Right lobe of liver (tissue), 6 donors: ENCODE measurements at regions not wholly inside any gene's neighbourhood (a gene's known extent, or its start where the extent isn't known, plus 50 kb on each side); places are given as distances from the start of the nearest gene placed in this dataset.

ENCODE experiments used
- ATAC-seq, 4 donors: fragments of 200-7000 bp; cut with Tn5 transposase; one replicate each; pipeline ENCODE4 v1.9.1; 2020; ENCODE audit warnings: mild to moderate bottlenecking in 4 of 4, moderate library complexity in 4 of 4
- DNase-seq, 3 donors: peaks; one replicate each; pipeline ENCODE4 v3.0.0-alpha.2; 2020
- H3K27ac ChIP-seq, 3 donors: fragments of 200-600 bp; one replicate each; pipeline ENCODE4 v1.8.0; 2022
- H3K27me3 ChIP-seq, 2 donors: fragments of 200-600 bp; one replicate each; pipeline ENCODE4 v1.8.0; 2022
- H3K36me3 ChIP-seq, 4 donors: fragments of 200-600 bp; sonication (generic) in 1 of 4; one replicate each; pipeline versions ENCODE4 v1.5.1 to v1.8.0; 2017 to 2022; ENCODE audit warnings: control low read depth in 1 of 4
- H3K4me1 ChIP-seq, 4 donors: fragments of 200-600 bp; sonication (generic) in 1 of 4; one replicate each; pipeline versions ENCODE4 v1.5.1 to v1.8.0; 2017 to 2022; ENCODE audit warnings: control low read depth in 1 of 4
- H3K4me3 ChIP-seq, 3 donors: fragments of 200-600 bp; one replicate each; pipeline ENCODE4 v1.8.0; 2022
- H3K9me3 ChIP-seq, 4 donors: fragments of 200-600 bp; sonication (generic) in 1 of 4; one replicate each; pipeline versions ENCODE4 v1.5.1 to v1.8.0; 2017 to 2022; ENCODE audit warnings: control low read depth in 1 of 4
- POLR2A ChIP-seq: fragments of 450-650 bp; IDR thresholded peaks from one replicate; pipeline ENCODE4 v1.6.1; 2017; ENCODE audit warnings: antibody characterized with exemption, mild to moderate bottlenecking
- WGBS: methylation state at CpG from one replicate; pipeline ENCODE4 v1.1.6; 2018; ENCODE audit warnings: low coverage, low lambda C conversion rate; ENCODE audit not compliant: insufficient coverage; ENCODE audit errors: missing lambda C conversion rate; 5-methylcytosine and 5-hydroxymethylcytosine counted together
- intact Hi-C, 2 donors: fragments of 100-400 bp; cut with DNase I; formaldehyde crosslinking; loops; one replicate each; pipeline versions ENCODE4 v1.11.2 to v1.14.1; 2022
- TF ChIP-seq, protein P1 (sequence below), 4 donors: fragments of 200-600 bp in 3 of 4; fragments of 450-650 bp in 1 of 4; IDR thresholded peaks; one replicate each; pipeline versions ENCODE4 v1.5.1 to v1.8.0; 2016 to 2022; ENCODE audit warnings: antibody characterized with exemption in 4 of 4, mild to moderate bottlenecking in 2 of 4
- donor health status: DM: no; HTN: yes; CAD: no.
- donor health status: DM: no; HTN: no; CAD: no.
- donor health status: DM: no; HTN: no; CAD: no.
- donor health status: DM: no; HTN: yes; CAD: no.
- donor health status: DM: no; HTN: yes; CAD: no.

DNA sequence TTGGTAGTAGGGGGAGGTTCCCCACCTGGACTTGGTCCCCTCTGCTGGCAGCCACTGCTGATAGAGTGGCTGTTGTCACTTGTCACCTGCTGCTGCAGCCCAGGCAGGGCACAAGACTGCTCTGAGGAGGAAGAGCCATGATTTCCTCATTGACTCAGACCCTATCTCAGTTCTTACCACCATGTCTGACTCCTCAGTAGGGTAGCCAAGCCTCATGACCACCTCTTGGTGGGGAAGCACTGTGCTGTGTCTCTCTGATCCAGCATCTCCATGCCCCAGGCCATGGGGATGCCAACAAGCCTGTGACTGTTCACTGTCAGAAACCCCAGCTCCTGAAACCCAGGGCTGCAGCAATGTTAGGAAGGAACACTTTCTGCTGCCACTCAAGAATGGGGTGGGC is 173.0 kb downstream of the WSCD1 start:
- no peaks in the 10 kb centered on the region for H3K36me3 ChIP-seq
- TF ChIP-seq, protein P1, sequence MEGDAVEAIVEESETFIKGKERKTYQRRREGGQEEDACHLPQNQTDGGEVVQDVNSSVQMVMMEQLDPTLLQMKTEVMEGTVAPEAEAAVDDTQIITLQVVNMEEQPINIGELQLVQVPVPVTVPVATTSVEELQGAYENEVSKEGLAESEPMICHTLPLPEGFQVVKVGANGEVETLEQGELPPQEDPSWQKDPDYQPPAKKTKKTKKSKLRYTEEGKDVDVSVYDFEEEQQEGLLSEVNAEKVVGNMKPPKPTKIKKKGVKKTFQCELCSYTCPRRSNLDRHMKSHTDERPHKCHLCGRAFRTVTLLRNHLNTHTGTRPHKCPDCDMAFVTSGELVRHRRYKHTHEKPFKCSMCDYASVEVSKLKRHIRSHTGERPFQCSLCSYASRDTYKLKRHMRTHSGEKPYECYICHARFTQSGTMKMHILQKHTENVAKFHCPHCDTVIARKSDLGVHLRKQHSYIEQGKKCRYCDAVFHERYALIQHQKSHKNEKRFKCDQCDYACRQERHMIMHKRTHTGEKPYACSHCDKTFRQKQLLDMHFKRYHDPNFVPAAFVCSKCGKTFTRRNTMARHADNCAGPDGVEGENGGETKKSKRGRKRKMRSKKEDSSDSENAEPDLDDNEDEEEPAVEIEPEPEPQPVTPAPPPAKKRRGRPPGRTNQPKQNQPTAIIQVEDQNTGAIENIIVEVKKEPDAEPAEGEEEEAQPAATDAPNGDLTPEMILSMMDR (IDR thresholded peaks at IDR 0.05) = no peak
- no peak for TF ChIP-seq POLR2A
- intact Hi-C loops = no loop called here
- no peak for DNase-seq
- no peaks in the 10 kb centered on the region for H3K9me3 ChIP-seq
- no peak for ATAC-seq
- no peaks in the 10 kb centered on the region for H3K4me1 ChIP-seq
- H3K27ac ChIP-seq = no peak overlapping the region
- H3K27me3 ChIP-seq = no peaks in the 10 kb centered on the region
- no peak overlapping the region for H3K4me3 ChIP-seq

DNA sequence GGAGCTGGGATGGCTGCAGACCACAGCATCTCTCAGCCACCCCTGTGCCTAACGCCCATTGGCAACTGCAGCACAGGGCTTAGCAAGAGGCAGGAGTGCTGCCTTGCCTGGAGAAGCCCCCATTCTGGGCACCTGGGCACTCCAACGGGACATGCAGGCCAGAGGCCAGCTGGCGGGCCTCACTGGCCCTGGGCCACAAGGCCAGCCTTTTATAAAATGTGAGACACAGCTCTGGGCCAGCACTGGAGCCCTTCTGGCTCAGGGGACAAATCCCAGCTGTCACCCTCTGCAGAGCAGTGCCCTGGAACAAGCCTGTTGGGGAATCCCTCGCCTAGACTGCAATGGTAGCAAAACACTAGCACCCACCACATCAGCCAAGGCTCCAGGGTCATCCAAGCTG is 171.8 kb downstream of the WSCD1 start:
- intact Hi-C loops = no loop called here
- no peak for DNase-seq
- no peak for TF ChIP-seq POLR2A
- TF ChIP-seq, protein P1 (IDR thresholded peaks at IDR 0.05) = no peak

DNA sequence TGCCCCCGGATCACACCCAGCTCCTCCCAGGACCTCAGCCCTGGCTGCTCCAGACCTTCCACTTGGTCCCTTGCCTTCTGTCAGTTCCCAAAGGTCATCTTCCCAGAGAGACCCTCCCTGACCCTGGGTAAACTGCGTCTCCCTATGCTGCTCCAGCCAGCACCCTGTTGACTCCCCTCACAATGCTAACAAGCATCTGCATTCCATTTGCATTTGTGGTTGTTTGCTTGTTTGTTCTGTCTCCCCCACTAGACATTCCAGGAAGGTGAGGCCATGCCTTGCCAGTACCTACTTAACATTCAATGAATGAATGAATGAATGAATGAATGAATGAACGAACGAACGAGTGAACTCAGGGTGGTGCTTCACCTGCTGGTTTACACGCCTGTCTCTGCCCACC is 171.2 kb downstream of the WSCD1 start:
- Histone ChIP-seq H3K4me1 (no peaks in the 10 kb centered on the region), H3K27ac (no peak overlapping the region), H3K9me3 (no peaks in the 10 kb centered on the region), H3K27me3 (no peaks in the 10 kb centered on the region), H3K36me3 (no peaks in the 10 kb centered on the region), H3K4me3 (no peak overlapping the region)
- WGBS = 50% methylated on average over 5 of the region's 6 CpGs
- TF ChIP-seq, protein P1 (IDR thresholded peaks at IDR 0.05) = no peak
- TF ChIP-seq POLR2A = no peak
- DNase-seq (no peak), ATAC-seq (no peak)
- intact Hi-C loops = no loop called here

More for the DNA sequence above, 171.8 kb downstream of the WSCD1 start:
- Histone ChIP-seq H3K4me1 (no peaks in the 10 kb centered on the region), H3K9me3 (no peaks in the 10 kb centered on the region), H3K36me3 (no peaks in the 10 kb centered on the region), H3K27me3 (no peaks in the 10 kb centered on the region), H3K27ac (no peak overlapping the region), H3K4me3 (no peak overlapping the region)
- WGBS = no CpG with 5 or more reads among the region's 4 CpGs
- ATAC-seq = no peak

DNA sequence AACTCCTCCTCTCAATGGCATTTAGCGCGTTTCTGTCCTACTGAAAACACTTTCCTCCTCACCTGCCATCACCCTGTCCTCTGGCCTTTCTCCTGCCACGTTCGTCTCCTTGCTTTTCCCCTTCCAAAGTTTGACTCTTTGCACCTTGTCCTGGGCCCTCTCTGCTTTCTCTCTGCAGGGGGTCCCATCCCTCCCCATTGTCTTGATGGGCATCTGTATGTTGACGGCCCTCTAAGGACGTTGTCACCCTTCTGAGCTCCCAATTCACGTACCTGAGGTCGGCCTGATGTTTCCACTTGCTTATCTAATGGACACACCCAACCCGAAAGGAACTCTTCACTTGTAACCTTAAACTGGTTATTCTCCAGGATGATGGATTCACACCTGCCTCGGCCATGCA is 170.4 kb downstream of the WSCD1 start:
- ATAC-seq = no peak
- H3K4me3 ChIP-seq = no peak overlapping the region
- no peak for TF ChIP-seq POLR2A
- TF ChIP-seq, protein P1 (IDR thresholded peaks at IDR 0.05) = no peak
- no peaks in the 10 kb centered on the region for H3K27me3 ChIP-seq
- H3K36me3 ChIP-seq = no peaks in the 10 kb centered on the region
- no peak overlapping the region for H3K27ac ChIP-seq
- H3K4me1 ChIP-seq = no peaks in the 10 kb centered on the region
- intact Hi-C loops = no loop called here
- no peak for DNase-seq
- no peaks in the 10 kb centered on the region for H3K9me3 ChIP-seq
- WGBS = 41% methylated on average over 10 of the region's 10 CpGs

DNA sequence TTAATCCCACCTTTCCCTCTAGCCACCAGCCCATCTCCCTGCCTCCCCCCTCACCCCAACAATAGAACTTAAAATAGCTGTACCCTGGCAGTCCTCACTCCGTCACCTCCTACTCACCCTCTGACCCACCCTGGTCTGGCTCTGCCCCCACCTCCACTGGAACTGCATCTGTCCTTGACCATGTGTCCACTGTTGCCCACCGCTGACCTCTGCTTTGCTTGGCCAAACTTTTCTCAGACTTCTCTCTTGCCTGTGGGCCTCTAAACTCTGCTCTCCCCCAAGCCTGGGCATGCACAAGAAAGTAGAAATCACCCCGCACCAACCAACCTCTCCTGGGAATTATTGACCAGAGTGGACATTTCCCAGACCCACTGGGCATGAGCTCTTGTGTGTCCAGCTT is 169.8 kb downstream of the WSCD1 start:
- Histone ChIP-seq H3K4me3 (no peak overlapping the region), H3K9me3 (no peaks in the 10 kb centered on the region), H3K36me3 (no peaks in the 10 kb centered on the region), H3K27me3 (no peaks in the 10 kb centered on the region), H3K27ac (no peak overlapping the region), H3K4me1 (no peaks in the 10 kb centered on the region)
- intact Hi-C loops = no loop called here
- ATAC-seq (no peak), DNase-seq (no peak)
- no peak for TF ChIP-seq POLR2A
- TF ChIP-seq, protein P1 (IDR thresholded peaks at IDR 0.05) = no peak
- WGBS = 39% methylated on average over 3 of the region's 3 CpGs
